ENCODE measurements at regions not wholly inside any gene's neighbourhood (a gene's known extent, or its start where the extent isn't known, plus 50 kb on each side); places are given as distances from the start of the nearest gene placed in this dataset.

- peak overlapping the region; percentile 58; the same call in 1 of the 2 replicates for H3K27ac ChIP-seq (ENCODE audit: extremely low read depth, low read depth, low read length)
- H3K4me3 ChIP-seq (ENCODE audit: low read depth, low read length): no peak overlapping the region
- ChIA-PET CTCF (interaction anchor here (0.6 to 0.8 kb wide), 4 partner anchors 8 to 1276 kb away, joined by 3 to 4 read pairs (median 3); no protein-coding TSS in a partner anchor), POLR2A (no interaction called here)
- TF ChIP-seq ZNF23 (tag by site-specific recombination; IDR thresholded peaks at IDR 0.05; ENCODE audit: borderline replicate concordance): no peak
- peaks cover 29% of the 10 kb centered on the region for H3K4me1 ChIP-seq (ENCODE audit: control insufficient read depth, insufficient read depth, low read length)
- no peaks in the 10 kb centered on the region for H3K36me3 ChIP-seq (ENCODE audit: control insufficient read depth in 2 of 2, insufficient read depth in 1 of 2, low read length in 2 of 2)
- no peaks in the 10 kb centered on the region; the same call in 1 of the 2 replicates for H3K9me3 ChIP-seq (ENCODE audit: control insufficient read depth, insufficient read depth, low read depth, low read length)
Observed at GRCh38 chr18:43389163-43389562, 111.9 kb upstream of the SYT4 start.

- ChIA-PET POLR2A (no interaction called here), CTCF (interaction anchor here (0.6 to 1.5 kb wide), 2 partner anchors 1278 to 1339 kb away, joined by 3 to 6 read pairs; no protein-coding TSS in a partner anchor)
- TF ChIP-seq ZNF274 (IDR thresholded peaks at IDR 0.05; ENCODE audit: low read length): no peak
- no peak for TF ChIP-seq ZNF274 (tag by site-specific recombination; IDR thresholded peaks at IDR 0.05; ENCODE audit: borderline replicate concordance)
- no peak for TF ChIP-seq ZBTB49 (tag by site-specific recombination; IDR thresholded peaks at IDR 0.05; ENCODE audit: low read depth)
- TF ChIP-seq ZNF843 (tag by site-specific recombination; IDR thresholded peaks at IDR 0.05): peak; percentile 89
- peak; percentile 94 for TF ChIP-seq FEZF1 (tag by site-specific recombination; IDR thresholded peaks at IDR 0.05)
- TF ChIP-seq SALL2 (tag by site-specific recombination; IDR thresholded peaks at IDR 0.05; ENCODE audit: borderline replicate concordance): no peak
- 0 out of 2 replicates have a peak, but pooled peaks have one; percentile 17 for TF ChIP-seq WT1 (tag by site-specific recombination; IDR thresholded peaks at IDR 0.05)
- peak; percentile 60 for TF ChIP-seq PRDM6 (tag by site-specific recombination; IDR thresholded peaks at IDR 0.05)
- TF ChIP-seq MZF1 (tag by site-specific recombination; IDR thresholded peaks at IDR 0.05; ENCODE audit: borderline replicate concordance): peak; percentile 47; the same call in 1 of the 2 replicates
- TF ChIP-seq ZNF155 (tag by site-specific recombination; IDR thresholded peaks at IDR 0.05): no peak
- TF ChIP-seq ZNF580 (tag by site-specific recombination; IDR thresholded peaks at IDR 0.05): peak; percentile 55
- no peak for TF ChIP-seq ZNF837 (tag by site-specific recombination; IDR thresholded peaks at IDR 0.05)
- TF ChIP-seq ZSCAN30 (tag by site-specific recombination; IDR thresholded peaks at IDR 0.05): peak; percentile 62; the same call in 1 of the 2 replicates
- peak; percentile 82 for TF ChIP-seq SCRT1 (tag by site-specific recombination; IDR thresholded peaks at IDR 0.05; ENCODE audit: borderline replicate concordance)
- peak; percentile 27; the same call in 1 of the 2 replicates for TF ChIP-seq KLF7 (tag by site-specific recombination; IDR thresholded peaks at IDR 0.05; ENCODE audit: borderline replicate concordance)
- no peak for TF ChIP-seq MYNN (tag by site-specific recombination; IDR thresholded peaks at IDR 0.05; ENCODE audit: borderline replicate concordance)
- TF ChIP-seq ZFHX2 (tag by site-specific recombination; conservative IDR thresholded peaks at IDR 0.05): no peak
- TF ChIP-seq PRDM4 (tag by site-specific recombination; IDR thresholded peaks at IDR 0.05): peak; percentile 57; the same call in 1 of the 2 replicates
- TF ChIP-seq ZNF433 (tag by site-specific recombination; IDR thresholded peaks at IDR 0.05; ENCODE audit: low read depth): no peak
- no peak for TF ChIP-seq CTCF (tag by site-specific recombination; IDR thresholded peaks at IDR 0.05)
- TF ChIP-seq OSR2 (tag by site-specific recombination; IDR thresholded peaks at IDR 0.05): no peak
- TF ChIP-seq TRIM28 (IDR thresholded peaks at IDR 0.05; ENCODE audit: borderline replicate concordance, low read length): no peak
- Histone ChIP-seq H3K27ac (ENCODE audit: extremely low read depth, low read depth, low read length) (no peak overlapping the region), H3K4me3 (ENCODE audit: low read depth, low read length) (no peak overlapping the region), H3K9me3 (ENCODE audit: control insufficient read depth, insufficient read depth, low read depth, low read length) (no peaks in the 10 kb centered on the region), H3K4me1 (ENCODE audit: control insufficient read depth, insufficient read depth, low read length) (peaks cover 29% of the 10 kb centered on the region), H3K36me3 (ENCODE audit: control insufficient read depth in 2 of 2, insufficient read depth in 1 of 2, low read length in 2 of 2) (no peaks in the 10 kb centered on the region)
Observed at GRCh38 chr18:43392168-43392567, 114.9 kb upstream of the SYT4 start.

Measured in HEK293 (cell line).